MM.1S (cell line): ENCODE measurements at regions not wholly inside any gene's neighbourhood (a gene's known extent, or its start where the extent isn't known, plus 50 kb on each side); places are given as distances from the start of the nearest gene placed in this dataset.
"Not testable (repeated sequence)": the region's sequence is repeated elsewhere in the genome, so short reads cannot be mapped to it uniquely, and the experiment has no call there.

Experiments used
- EZH2 ChIP-seq: fragments of 300-600 bp; sonication (generic); optimal IDR thresholded peaks from 2 replicates; pipeline ENCODE3; 2017; ENCODE audit warnings: low read depth, mild to moderate bottlenecking, antibody characterized with exemption, low read length, mixed read lengths
- TF ChIP-seq, protein P1 (sequence below): fragments of 300-600 bp; sonication (generic); IDR thresholded peaks from 2 replicates; pipeline ENCODE4 v1.5.1; 2016; ENCODE audit warnings: antibody characterized with exemption, low read length, mixed read lengths

DNA sequence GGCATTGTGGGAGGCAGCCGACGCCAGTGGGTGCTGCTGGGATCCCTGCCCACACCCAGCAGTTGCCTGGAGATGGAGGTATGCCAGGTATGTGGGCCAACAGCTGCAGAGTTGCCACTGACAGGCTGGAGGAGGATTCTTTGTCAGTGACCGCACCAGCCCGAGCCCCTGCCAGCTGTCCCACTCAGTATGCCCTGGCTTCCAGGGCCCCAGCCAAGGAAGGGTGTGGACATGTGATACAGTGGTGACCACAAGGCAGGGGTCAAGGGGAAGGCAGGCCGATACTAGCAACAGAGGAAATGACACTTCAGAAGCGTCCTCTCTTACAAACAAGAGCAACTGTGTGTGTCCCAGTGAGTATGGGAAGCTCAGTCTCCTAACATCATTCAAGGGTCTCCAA, 185.1 kb upstream of the NOTCH2NLA start:
- TF ChIP-seq, protein P1, sequence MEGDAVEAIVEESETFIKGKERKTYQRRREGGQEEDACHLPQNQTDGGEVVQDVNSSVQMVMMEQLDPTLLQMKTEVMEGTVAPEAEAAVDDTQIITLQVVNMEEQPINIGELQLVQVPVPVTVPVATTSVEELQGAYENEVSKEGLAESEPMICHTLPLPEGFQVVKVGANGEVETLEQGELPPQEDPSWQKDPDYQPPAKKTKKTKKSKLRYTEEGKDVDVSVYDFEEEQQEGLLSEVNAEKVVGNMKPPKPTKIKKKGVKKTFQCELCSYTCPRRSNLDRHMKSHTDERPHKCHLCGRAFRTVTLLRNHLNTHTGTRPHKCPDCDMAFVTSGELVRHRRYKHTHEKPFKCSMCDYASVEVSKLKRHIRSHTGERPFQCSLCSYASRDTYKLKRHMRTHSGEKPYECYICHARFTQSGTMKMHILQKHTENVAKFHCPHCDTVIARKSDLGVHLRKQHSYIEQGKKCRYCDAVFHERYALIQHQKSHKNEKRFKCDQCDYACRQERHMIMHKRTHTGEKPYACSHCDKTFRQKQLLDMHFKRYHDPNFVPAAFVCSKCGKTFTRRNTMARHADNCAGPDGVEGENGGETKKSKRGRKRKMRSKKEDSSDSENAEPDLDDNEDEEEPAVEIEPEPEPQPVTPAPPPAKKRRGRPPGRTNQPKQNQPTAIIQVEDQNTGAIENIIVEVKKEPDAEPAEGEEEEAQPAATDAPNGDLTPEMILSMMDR = not testable (repeated sequence)
- not testable (repeated sequence) for TF ChIP-seq EZH2
